Dendritic cell treated with granulocyte-macrophage colony-stimulating factor and Interleukin-4, amounts not matched to agents 40 ng/mL and 50 ng/mL, for 4 days (primary cell): ENCODE measurements at regions not wholly inside any gene's neighbourhood (a gene's known extent, or its start where the extent isn't known, plus 50 kb on each side); places are given as distances from the start of the nearest gene placed in this dataset.

Source experiments
- H3K27ac Mint-ChIP-seq: one replicate; pipeline ENCODE4 v1.8.0; 2022; ENCODE audit warnings: mild to moderate bottlenecking, mixed read lengths
- H3K27me3 Mint-ChIP-seq: one replicate; pipeline ENCODE4 v1.8.0; 2022; ENCODE audit warnings: mild to moderate bottlenecking, mixed read lengths
- H3K36me3 Mint-ChIP-seq: one replicate; pipeline ENCODE4 v1.8.0; 2022; ENCODE audit warnings: low read depth, mixed read lengths
- H3K4me1 Mint-ChIP-seq: one replicate; pipeline ENCODE4 v1.8.0; 2022; ENCODE audit warnings: low read depth, mixed read lengths
- H3K4me3 Mint-ChIP-seq: one replicate; pipeline ENCODE4 v1.8.0; 2022; ENCODE audit warnings: mild to moderate bottlenecking, moderate library complexity, mixed read lengths
- H3K9me3 Mint-ChIP-seq: one replicate; pipeline ENCODE4 v1.8.0; 2022; ENCODE audit warnings: mixed read lengths
- intact Hi-C: fragments of 100-400 bp; cut with micrococcal nuclease; formaldehyde crosslinking; loops from one replicate; pipeline ENCODE4 v1.15.0; 2022

DNA sequence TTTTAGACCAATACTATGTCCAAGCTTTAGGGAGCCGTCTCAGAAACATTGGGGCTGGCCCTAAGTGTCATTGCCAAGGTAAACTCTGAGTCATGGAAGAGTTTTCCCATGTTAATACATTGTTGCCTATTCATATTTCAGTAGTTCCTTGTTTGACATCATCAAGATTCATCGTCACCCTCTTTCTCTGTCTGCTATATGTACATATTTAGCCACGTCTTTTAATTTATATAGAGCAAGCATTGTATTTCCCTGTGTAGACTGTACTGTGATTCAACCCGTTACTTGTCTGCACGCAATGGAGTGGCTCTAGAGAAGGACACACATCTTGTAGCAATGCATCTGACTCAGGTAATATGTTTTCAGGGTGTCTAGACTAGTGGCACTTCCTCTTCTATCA lies 217.9 kb upstream of the TPK1 start:
- intact Hi-C loops: no loop called here
- Mint-ChIP-seq H3K4me3 (no peak overlapping the region), H3K9me3 (peaks cover 13% of the 10 kb centered on the region), H3K27ac (no peak overlapping the region), H3K4me1 (no peaks in the 10 kb centered on the region), H3K27me3 (no peaks in the 10 kb centered on the region), H3K36me3 (no peaks in the 10 kb centered on the region)

DNA sequence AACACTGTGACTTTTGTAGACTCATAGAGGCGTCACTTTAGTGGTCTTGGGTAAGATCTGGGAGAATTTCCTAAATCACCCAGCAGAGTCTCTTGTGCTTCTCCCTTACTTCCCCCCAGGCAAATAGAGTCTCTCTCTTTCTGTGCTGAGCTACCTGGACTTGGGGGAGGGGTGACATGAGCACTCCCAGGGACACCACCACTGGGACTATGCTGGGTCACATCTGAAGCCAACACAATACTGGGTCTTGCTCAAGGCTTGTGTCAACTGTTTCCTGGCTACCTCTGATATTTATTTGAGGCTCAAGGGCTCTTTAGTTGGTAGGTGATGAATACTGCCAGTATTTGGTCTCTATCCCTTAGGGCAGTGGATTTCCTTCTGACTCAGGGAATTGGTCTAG lies 214.6 kb upstream of the TPK1 start:
- H3K36me3 Mint-ChIP-seq: no peaks in the 10 kb centered on the region
- H3K27me3 Mint-ChIP-seq: no peaks in the 10 kb centered on the region
- no peak overlapping the region for H3K27ac Mint-ChIP-seq
- H3K9me3 Mint-ChIP-seq: peaks cover 8% of the 10 kb centered on the region
- no peak overlapping the region for H3K4me3 Mint-ChIP-seq
- no peaks in the 10 kb centered on the region for H3K4me1 Mint-ChIP-seq
- intact Hi-C loops: no loop called here

DNA sequence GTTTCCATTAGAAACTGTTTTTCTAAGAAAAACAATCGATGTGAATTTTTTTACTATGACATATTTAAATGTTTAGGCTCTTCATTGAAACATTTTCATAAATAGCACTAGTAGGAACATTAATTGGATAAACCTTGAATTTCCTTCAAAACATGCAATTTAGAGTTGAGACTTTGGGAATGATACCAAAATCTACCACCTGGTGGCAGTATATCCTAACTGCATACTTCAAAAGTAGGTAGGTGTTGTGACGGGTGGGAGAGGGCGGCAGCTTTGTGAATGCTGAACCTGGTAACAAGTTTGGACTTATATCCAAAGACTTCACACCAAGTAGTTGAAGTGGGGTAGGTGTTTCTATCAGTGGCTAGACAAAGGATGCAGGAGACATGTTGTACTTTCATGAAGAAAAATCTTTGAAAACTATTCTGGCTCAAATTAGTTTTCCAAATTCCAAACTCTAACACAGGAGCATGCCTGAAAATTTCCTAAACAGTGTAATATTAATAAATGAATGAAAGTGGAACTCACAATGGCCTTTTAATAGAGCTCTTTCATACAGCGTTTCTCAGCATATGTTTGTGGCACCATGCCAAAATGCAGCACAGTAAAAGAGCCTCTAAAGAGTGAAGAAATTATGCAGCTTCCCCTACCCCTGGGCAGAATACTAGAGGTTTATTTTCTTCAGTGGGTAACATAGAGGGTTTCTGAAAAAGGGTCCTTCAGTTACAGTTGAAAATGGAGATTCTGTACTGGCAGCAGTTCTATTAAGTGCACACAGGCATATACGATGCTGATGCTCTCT lies 201.0 kb upstream of the TPK1 start:
- intact Hi-C loops: loop anchor here (5.0 kb wide), 1 partner anchor 1055 kb away; no protein-coding TSS in a partner anchor
- Mint-ChIP-seq H3K4me3 (no peak overlapping the region), H3K4me1 (peaks cover 5% of the 10 kb centered on the region), H3K27me3 (peaks cover 3% of the 10 kb centered on the region), H3K27ac (no peak overlapping the region), H3K9me3 (peaks cover 9% of the 10 kb centered on the region), H3K36me3 (no peaks in the 10 kb centered on the region)

DNA sequence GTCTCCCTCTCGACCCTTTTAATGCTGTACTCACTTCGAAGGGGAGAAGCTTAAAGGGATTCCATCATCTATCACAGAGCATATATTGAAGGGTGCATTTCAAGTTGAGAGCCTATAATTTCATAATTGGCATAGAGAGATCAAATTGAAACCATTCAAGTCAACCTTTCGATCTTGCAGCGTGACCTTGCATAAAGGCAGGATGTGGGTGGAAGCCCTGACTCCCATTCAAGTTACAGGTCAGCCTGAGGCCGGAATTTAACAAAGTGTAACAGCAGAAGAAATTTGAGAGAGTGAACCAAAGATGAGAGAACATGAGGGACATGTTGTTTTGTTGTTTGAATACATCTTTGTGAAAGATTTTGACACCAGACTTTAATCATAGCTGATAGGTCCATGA lies 195.3 kb upstream of the TPK1 start:
- Mint-ChIP-seq H3K36me3 (no peaks in the 10 kb centered on the region), H3K4me1 (no peaks in the 10 kb centered on the region), H3K4me3 (no peak overlapping the region), H3K9me3 (peaks cover 9% of the 10 kb centered on the region), H3K27me3 (no peaks in the 10 kb centered on the region), H3K27ac (no peak overlapping the region)
- intact Hi-C loops: no loop called here

DNA sequence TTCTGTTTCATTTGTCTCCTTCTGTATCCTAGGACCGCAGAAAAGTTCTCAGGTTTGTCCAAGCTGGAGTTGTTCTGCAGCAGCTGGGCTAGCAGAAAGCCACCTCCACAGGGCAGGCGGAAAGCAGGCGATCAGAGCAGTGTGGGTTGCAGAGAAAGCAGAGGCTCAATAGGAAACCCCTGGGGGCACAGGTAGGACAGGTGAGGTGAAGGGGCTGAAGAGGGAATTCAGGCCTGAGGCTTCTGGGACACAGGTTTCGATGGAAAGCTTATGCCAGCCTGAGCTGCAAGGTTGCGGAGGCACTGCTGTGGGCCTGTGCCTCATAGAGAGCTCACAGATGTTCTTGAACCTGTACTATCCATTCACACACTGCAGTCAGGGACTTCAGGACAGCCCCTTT lies 194.9 kb upstream of the TPK1 start:
- Mint-ChIP-seq H3K4me3 (no peak overlapping the region), H3K27ac (no peak overlapping the region)

DNA sequence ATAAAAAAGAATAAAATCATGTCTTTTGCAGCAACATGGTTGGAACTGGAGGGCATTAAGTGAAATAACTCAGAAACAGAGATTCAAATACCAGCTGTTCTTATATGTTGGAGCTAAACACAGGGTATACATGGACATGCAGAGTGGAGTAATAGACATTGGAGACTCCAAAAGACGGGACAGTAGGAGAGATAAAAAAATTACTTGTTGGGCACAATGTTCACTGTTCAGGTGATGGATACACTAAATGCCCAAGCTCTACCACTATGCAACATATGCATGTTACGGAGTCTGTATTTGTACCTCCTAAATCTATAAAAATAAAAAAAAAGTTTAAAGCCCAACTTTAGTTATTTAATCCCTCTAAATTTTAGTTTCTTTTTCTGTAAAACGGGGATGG lies 184.6 kb upstream of the TPK1 start:
- H3K36me3 Mint-ChIP-seq: no peaks in the 10 kb centered on the region
- no peak overlapping the region for H3K4me3 Mint-ChIP-seq
- intact Hi-C loops: no loop called here
- no peaks in the 10 kb centered on the region for H3K9me3 Mint-ChIP-seq
- no peaks in the 10 kb centered on the region for H3K27me3 Mint-ChIP-seq
- no peaks in the 10 kb centered on the region for H3K4me1 Mint-ChIP-seq
- no peak overlapping the region for H3K27ac Mint-ChIP-seq

More for the DNA sequence above, 194.9 kb upstream of the TPK1 start:
- intact Hi-C loops: no loop called here
- Mint-ChIP-seq H3K36me3 (no peaks in the 10 kb centered on the region), H3K4me1 (no peaks in the 10 kb centered on the region), H3K9me3 (peaks cover 9% of the 10 kb centered on the region), H3K27me3 (no peaks in the 10 kb centered on the region)

DNA sequence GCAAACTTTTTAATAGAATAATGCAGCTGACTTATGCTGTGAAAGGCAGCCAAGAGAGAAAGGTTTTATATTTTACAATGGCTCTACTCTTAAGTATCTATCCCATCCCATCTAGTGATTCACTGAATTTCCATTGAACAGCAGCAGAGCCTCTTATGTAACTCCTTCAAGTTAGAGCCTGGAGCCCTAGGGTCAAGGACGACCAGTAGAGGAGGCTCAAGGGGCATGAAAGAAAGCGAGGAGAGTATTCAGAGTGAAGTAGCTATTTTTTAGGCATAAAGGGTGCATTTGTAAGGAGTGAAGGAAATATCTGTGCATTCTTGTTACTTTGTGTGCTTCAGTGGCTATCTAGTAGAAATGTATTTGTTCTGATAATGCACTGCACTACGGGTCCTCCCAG lies 180.2 kb upstream of the TPK1 start:
- H3K36me3 Mint-ChIP-seq: no peaks in the 10 kb centered on the region
- no peak overlapping the region for H3K27ac Mint-ChIP-seq
- H3K4me1 Mint-ChIP-seq: no peaks in the 10 kb centered on the region
- H3K9me3 Mint-ChIP-seq: no peaks in the 10 kb centered on the region
- intact Hi-C loops: no loop called here
- H3K27me3 Mint-ChIP-seq: no peaks in the 10 kb centered on the region
- H3K4me3 Mint-ChIP-seq: no peak overlapping the region

DNA sequence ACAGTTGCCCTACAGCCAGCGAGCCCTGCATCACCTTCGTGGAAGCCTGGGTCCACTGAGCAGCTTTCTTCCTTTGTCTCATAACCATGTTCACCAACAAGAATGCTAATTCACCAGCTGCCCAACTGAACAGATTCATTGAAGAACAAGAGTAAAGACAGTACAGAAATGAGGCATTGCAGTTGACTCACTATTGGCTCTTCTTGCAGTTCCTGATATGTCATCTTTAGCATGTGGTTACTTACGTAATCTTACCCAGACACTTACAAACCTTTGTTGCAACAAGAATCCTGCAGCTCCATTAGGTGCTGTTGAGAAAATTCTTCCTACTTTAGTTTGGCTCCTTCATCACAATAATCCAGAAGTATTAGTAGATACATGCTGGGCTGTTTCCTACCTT lies 174.0 kb upstream of the TPK1 start:
- H3K27ac Mint-ChIP-seq: no peak overlapping the region
- H3K27me3 Mint-ChIP-seq: no peaks in the 10 kb centered on the region
- intact Hi-C loops: no loop called here
- peaks cover 8% of the 10 kb centered on the region for H3K4me1 Mint-ChIP-seq
- no peaks in the 10 kb centered on the region for H3K36me3 Mint-ChIP-seq
- no peaks in the 10 kb centered on the region for H3K9me3 Mint-ChIP-seq
- H3K4me3 Mint-ChIP-seq: no peak overlapping the region

DNA sequence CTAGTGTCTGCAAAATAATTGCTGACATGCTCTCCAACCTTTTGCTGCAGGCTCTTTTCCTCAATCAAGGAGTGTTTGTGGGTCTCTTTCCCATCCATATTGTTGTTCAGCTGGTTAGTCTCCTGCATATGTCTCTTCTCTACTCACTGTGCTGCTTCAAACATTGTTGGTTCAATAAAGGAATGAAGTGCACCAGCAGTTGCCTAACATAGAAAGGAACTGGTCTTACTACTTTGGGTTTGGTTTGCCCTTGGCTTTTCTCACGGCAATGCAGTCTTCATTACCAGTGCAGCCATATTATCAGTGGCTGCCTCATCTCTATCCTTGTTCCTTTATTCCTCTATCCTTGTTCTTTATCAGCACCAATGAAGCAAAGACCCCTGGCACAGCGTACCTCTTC lies 169.7 kb upstream of the TPK1 start:
- Mint-ChIP-seq H3K27me3 (no peaks in the 10 kb centered on the region), H3K27ac (no peak overlapping the region), H3K9me3 (peaks cover 18% of the 10 kb centered on the region), H3K4me3 (no peak overlapping the region), H3K4me1 (peaks cover 8% of the 10 kb centered on the region), H3K36me3 (no peaks in the 10 kb centered on the region)
- intact Hi-C loops: no loop called here

DNA sequence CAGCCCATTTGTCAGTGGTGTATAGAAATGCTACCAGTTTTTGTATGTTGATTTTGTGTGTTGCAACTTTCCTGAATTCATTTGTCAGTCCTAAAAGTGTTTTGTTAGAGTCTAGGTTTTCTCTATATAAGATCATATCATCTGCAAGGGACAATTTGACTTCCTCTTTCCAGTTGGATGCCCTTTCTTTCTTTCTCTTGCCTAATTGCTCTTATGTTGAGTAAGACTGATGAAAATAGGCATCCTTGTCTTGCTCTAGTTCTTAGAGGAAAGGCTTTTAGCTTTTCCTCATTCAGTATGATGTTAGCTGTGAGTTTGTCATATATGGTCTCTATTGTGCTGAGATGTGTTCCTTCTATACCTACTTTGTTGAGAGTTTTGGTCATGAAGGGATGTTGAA lies 161.7 kb upstream of the TPK1 start:
- Mint-ChIP-seq H3K4me1 (no peaks in the 10 kb centered on the region), H3K27me3 (no peaks in the 10 kb centered on the region), H3K27ac (no peak overlapping the region), H3K9me3 (peaks cover 52% of the 10 kb centered on the region), H3K36me3 (no peaks in the 10 kb centered on the region), H3K4me3 (no peak overlapping the region)
- intact Hi-C loops: no loop called here

DNA sequence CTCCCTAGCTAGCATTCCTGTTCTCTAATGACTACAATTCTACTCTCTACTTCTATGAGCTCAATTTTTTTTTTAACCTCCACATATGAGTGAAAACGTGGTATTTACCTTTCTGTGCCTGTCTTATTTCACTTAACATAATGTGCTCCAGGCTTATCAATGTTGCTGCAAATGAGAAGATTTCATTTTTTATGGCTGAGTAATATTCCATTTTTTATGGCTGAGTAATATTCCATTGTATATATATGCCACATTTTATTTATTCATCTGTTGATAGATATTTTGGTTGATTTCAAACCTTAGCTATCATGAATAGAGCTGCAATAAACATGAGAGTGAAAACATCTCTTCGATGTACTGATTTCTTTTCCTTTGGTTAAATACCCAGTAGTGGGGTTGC lies 159.6 kb upstream of the TPK1 start:
- intact Hi-C loops: no loop called here
- H3K4me1 Mint-ChIP-seq: no peaks in the 10 kb centered on the region
- peaks cover 33% of the 10 kb centered on the region for H3K9me3 Mint-ChIP-seq
- H3K4me3 Mint-ChIP-seq: no peak overlapping the region
- no peak overlapping the region for H3K27ac Mint-ChIP-seq
- no peaks in the 10 kb centered on the region for H3K27me3 Mint-ChIP-seq
- no peaks in the 10 kb centered on the region for H3K36me3 Mint-ChIP-seq

DNA sequence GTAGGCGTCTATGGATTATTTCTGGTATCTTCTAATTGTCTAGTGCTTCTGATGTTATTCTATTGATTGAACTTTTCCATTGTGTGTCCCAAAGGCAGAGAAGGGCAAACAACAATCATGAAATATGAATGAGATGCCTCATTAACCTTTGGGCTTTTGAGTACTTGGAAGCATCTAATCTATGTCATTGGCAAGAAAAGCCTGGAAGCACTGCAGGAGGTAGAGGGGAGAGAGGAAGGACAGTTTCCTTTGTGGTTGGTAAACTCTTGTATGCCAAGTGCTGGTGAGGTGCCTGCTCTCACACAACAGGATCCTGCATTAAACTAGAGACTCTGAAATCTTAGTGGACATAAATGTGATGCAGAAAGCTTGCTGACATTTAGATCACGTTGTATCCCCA lies 155.2 kb upstream of the TPK1 start:
- intact Hi-C loops: no loop called here
- Mint-ChIP-seq H3K4me3 (no peak overlapping the region), H3K9me3 (peaks cover 12% of the 10 kb centered on the region), H3K36me3 (no peaks in the 10 kb centered on the region), H3K27me3 (no peaks in the 10 kb centered on the region), H3K4me1 (no peaks in the 10 kb centered on the region), H3K27ac (no peak overlapping the region)

DNA sequence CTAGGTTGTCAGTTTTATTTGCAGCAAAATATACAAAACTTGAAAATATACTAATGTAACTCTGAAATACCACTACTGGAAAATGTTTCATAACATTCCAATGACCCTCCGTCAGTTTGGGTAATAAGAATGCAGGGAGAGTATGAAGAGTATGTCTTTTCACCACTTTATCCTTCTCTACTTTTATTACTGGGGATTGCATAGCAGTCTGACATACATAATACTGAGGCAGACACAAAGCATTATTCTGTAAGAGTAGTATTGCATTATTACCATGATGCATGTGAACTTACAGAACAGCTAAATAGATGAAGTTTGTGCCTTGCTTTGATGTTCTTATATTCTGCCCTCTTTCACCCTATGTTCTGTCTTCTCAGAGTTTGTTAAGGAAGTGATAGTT lies 151.8 kb upstream of the TPK1 start:
- intact Hi-C loops: no loop called here
- H3K4me1 Mint-ChIP-seq: no peaks in the 10 kb centered on the region
- H3K9me3 Mint-ChIP-seq: no peaks in the 10 kb centered on the region
- no peak overlapping the region for H3K4me3 Mint-ChIP-seq
- no peaks in the 10 kb centered on the region for H3K36me3 Mint-ChIP-seq
- H3K27ac Mint-ChIP-seq: no peak overlapping the region
- H3K27me3 Mint-ChIP-seq: no peaks in the 10 kb centered on the region

DNA sequence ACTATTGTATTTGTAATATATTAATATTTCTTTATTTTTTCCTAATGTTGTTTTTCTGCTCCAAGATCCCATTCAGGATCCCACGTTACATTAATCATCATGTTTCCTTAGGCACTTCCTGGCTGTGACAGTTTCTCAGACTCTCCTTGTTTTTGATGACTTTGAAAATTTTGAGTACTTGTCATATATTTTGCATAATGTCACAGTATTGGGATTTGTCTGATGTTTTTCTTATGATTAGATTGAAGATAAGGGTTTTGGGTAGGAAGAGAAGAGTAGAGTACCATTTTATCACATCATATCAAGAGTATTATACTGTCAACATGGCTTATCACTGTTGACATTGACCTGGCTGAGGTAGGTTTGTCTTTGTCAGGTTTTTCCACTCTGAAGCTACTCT lies 146.3 kb upstream of the TPK1 start:
- Mint-ChIP-seq H3K9me3 (no peaks in the 10 kb centered on the region), H3K4me3 (no peak overlapping the region), H3K36me3 (no peaks in the 10 kb centered on the region), H3K27me3 (no peaks in the 10 kb centered on the region), H3K27ac (no peak overlapping the region), H3K4me1 (no peaks in the 10 kb centered on the region)
- intact Hi-C loops: no loop called here

DNA sequence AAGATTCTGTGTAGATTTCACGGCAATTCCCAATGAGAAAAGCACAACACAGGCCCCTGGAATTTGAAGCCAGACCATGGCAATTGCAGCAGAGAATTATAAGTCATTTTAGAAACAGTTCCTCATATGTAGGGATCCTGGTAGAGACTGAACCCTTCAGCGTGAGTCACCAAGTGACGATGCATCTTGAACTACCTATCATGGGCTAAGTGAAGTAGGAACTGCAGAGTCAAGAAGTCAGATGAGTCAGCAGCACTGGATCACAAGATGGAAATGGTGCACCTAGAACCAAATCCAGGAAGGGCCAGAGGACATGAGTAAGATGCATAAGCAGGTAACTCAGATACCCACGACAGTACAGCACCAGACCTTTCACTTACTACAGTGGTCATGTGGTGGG lies 140.0 kb upstream of the TPK1 start:
- no peaks in the 10 kb centered on the region for H3K27me3 Mint-ChIP-seq
- peaks cover 16% of the 10 kb centered on the region for H3K9me3 Mint-ChIP-seq
- H3K4me3 Mint-ChIP-seq: no peak overlapping the region
- H3K4me1 Mint-ChIP-seq: no peaks in the 10 kb centered on the region
- intact Hi-C loops: no loop called here
- H3K27ac Mint-ChIP-seq: no peak overlapping the region
- H3K36me3 Mint-ChIP-seq: no peaks in the 10 kb centered on the region
